BLaER1 treated with 17β-estradiol and CSF1 and Interleukin-3, amounts not matched to agents 10 nM and 100 nM (cell line): ENCODE measurements at regions not wholly inside any gene's neighbourhood (a gene's known extent, or its start where the extent isn't known, plus 50 kb on each side); places are given as distances from the start of the nearest gene placed in this dataset.
A peak's percentile ranks its signal among the peaks of the same experiment; 100 is the strongest.

ENCODE experiments used
- H3K27ac ChIP-seq, 11 experiments: shearing (Covaris generic); formaldehyde crosslinking; 2 replicates each; pipeline ENCODE4 v1.8.1; 2022
- H3K27me3 ChIP-seq, 11 experiments: shearing (Covaris generic); formaldehyde crosslinking; 2 replicates each; pipeline ENCODE4 v1.8.1; 2022
- H3K36me3 ChIP-seq, 11 experiments: shearing (Covaris generic); formaldehyde crosslinking; 2 replicates each; pipeline ENCODE4 v1.8.1; 2022
- H3K4me1 ChIP-seq, 10 experiments: shearing (Covaris generic); formaldehyde crosslinking; 2 replicates each; pipeline ENCODE4 v1.8.1; 2022
- H3K4me2 ChIP-seq, 11 experiments: shearing (Covaris generic); formaldehyde crosslinking; 2 replicates each; pipeline ENCODE4 v1.8.1; 2022
- H3K4me3 ChIP-seq, 10 experiments: shearing (Covaris generic); formaldehyde crosslinking; 2 replicates each; pipeline ENCODE4 v1.8.1; 2022
- H3K9ac ChIP-seq, 11 experiments: shearing (Covaris generic); formaldehyde crosslinking; 2 replicates each; pipeline ENCODE4 v1.8.1; 2022
- H3K9me3 ChIP-seq, 11 experiments: shearing (Covaris generic); formaldehyde crosslinking; replicated peaks in 1 of 11; 2 replicates each; pipeline ENCODE4 v1.8.1; 2022
- H4K20me1 ChIP-seq, 11 experiments: shearing (Covaris generic); formaldehyde crosslinking; 2 replicates each; pipeline ENCODE4 v1.8.1; 2022
- Cebpa-rat ChIP-seq, 11 experiments: shearing (Covaris generic); IDR thresholded peaks; 2 replicates each; pipeline ENCODE4 v1.8.1; 2022

DNA sequence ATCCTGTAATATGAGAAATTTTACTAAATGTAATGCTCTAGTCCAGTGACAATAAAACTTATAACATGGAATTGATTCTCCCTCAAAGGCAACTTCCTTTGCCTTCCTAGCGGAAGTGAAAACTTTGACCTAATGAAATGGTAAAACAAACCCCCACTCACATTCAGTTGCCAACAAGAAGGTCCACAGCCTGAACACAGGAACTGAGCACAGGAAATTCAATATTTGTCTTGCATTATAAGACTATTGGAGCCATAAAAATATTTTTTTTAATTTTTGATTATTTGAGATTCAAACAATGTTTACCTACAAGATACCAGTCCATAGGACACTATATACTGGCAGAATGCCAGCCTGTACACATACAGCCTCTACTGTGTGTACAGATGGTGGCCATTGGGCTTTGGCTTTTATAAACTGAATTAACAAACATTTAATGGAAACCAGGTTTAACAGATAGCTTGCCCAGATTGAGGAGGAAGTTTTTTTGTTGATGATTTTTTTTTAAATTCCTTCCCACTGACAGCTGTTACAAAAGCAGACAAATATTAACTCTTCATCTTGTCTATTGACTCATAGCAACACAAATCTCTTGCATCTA, 481.5 kb upstream of the JAG1 start:
- no peaks in the 10 kb centered on the region for H3K36me3 ChIP-seq
- H3K27ac ChIP-seq, result no peak overlapping the region
- no peak for TF ChIP-seq Cebpa-rat (IDR thresholded peaks at IDR 0.05)
- no peak overlapping the region for H3K4me3 ChIP-seq
- H3K4me2 ChIP-seq, result no peak overlapping the region
- H3K4me1 ChIP-seq, result peaks cover 0 to 14% (median 0%) of the 10 kb centered on the region in 10 experiments; a peak in 4 of 20 replicates
- H4K20me1 ChIP-seq, result no peaks in the 10 kb centered on the region
- no peaks in the 10 kb centered on the region for H3K27me3 ChIP-seq
- no peaks in the 10 kb centered on the region for H3K9me3 ChIP-seq
- H3K9ac ChIP-seq, result no peak overlapping the region

DNA sequence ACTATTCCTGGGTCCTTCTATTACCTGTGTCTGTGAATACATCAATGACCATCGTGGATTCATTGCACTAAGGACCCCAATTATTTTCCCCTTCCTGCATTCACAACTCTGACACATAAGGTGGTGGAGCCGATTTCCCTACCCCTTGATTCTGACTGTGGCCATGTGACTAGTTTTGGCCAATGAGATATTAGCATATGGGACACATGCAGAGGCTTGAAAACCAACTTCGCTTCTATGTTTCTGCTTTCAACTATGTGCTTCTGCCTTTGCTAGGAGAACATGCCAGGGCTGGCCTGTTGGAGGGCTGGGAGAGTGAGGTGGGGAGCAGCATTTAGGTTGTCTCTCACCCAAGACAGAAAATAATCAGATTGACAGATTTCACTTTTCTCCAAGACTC, 483.1 kb upstream of the JAG1 start:
- no peaks in the 10 kb centered on the region for H3K9me3 ChIP-seq
- no peaks in the 10 kb centered on the region for H3K36me3 ChIP-seq
- H3K9ac ChIP-seq, result no peak overlapping the region
- H3K4me2 ChIP-seq, result no peak overlapping the region
- H3K4me3 ChIP-seq, result no peak overlapping the region
- H4K20me1 ChIP-seq, result no peaks in the 10 kb centered on the region
- H3K4me1 ChIP-seq, result peaks cover 0 to 15% (median 0%) of the 10 kb centered on the region in 10 experiments; a peak in 4 of 20 replicates
- no peak for TF ChIP-seq Cebpa-rat (IDR thresholded peaks at IDR 0.05)
- H3K27me3 ChIP-seq, result no peaks in the 10 kb centered on the region
- H3K27ac ChIP-seq, result no peak overlapping the region

DNA sequence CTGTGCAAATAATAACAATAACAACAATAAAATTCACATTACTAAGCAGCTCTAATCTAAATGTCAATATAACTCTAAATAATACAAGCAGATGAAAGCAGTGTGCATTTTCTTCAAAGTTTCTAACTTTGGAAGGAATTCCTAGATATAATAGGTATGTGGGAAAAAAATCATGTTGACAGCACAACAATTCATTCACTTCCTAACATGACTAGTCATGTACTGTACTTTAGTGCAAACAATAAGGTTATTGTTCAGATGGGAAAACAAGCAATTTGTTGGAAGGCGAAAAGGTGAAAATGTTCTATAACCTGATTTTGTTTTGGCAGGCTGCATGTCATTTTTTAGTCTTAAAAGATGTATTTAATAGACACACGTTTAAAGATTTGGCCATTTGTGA, 484.3 kb upstream of the JAG1 start:
- H3K9ac ChIP-seq, result no peak overlapping the region
- H3K27ac ChIP-seq, result no peak overlapping the region
- H3K9me3 ChIP-seq, result no peaks in the 10 kb centered on the region
- H3K36me3 ChIP-seq, result no peaks in the 10 kb centered on the region
- H4K20me1 ChIP-seq, result no peaks in the 10 kb centered on the region
- TF ChIP-seq Cebpa-rat (IDR thresholded peaks at IDR 0.05), result no peak
- no peak overlapping the region for H3K4me3 ChIP-seq
- no peak overlapping the region for H3K4me2 ChIP-seq
- H3K27me3 ChIP-seq, result no peaks in the 10 kb centered on the region
- H3K4me1 ChIP-seq, result peaks cover 0 to 15% (median 0%) of the 10 kb centered on the region in 10 experiments; a peak in 4 of 20 replicates

- Histone ChIP-seq H3K36me3 (no peaks in the 10 kb centered on the region), H3K4me1 (peaks cover 0 to 15% (median 0%) of the 10 kb centered on the region in 10 experiments; a peak in 4 of 20 replicates), H3K4me3 (no peak overlapping the region), H3K27ac (no peak overlapping the region), H3K4me2 (no peak overlapping the region), H3K9ac (no peak overlapping the region), H3K9me3 (no peaks in the 10 kb centered on the region), H4K20me1 (no peaks in the 10 kb centered on the region), H3K27me3 (no peaks in the 10 kb centered on the region)
- no peak for TF ChIP-seq Cebpa-rat (IDR thresholded peaks at IDR 0.05)
Observed at GRCh38 chr20:11158589-11158988, 484.8 kb upstream of the JAG1 start.

DNA sequence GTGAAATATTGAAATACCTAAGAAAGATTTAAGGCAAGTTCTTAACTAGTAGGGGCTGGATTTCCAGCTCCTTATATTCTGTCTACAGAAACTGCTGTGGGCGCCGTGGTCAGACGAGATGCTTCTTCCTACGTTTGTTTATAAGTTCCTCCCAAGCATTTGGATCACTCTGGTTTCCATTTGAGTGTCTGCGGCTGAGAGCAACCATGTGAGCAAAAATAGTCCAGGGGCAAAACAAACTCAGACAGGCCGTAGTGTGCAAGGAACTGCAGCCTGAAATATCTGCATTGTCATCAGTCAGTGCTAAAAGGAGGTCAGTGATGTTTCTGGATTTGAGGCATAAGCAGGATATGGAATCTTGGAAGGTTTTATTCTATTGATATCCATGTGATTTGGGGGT, 485.9 kb upstream of the JAG1 start:
- peak overlapping the region in 3 of 11 experiments; percentile 23 to 74 (median 39); a peak in 5 of 22 replicates for H3K4me2 ChIP-seq
- peaks cover 0 to 15% (median 0%) of the 10 kb centered on the region in 10 experiments; a peak in 4 of 20 replicates for H3K4me1 ChIP-seq
- H3K9ac ChIP-seq, result no peak overlapping the region
- H4K20me1 ChIP-seq, result no peaks in the 10 kb centered on the region
- H3K36me3 ChIP-seq, result no peaks in the 10 kb centered on the region
- H3K27me3 ChIP-seq, result no peaks in the 10 kb centered on the region
- no peak overlapping the region for H3K4me3 ChIP-seq
- no peaks in the 10 kb centered on the region for H3K9me3 ChIP-seq
- no peak overlapping the region for H3K27ac ChIP-seq
- TF ChIP-seq Cebpa-rat (IDR thresholded peaks at IDR 0.05), result no peak

- peaks cover 0 to 15% (median 0%) of the 10 kb centered on the region in 10 experiments; a peak in 4 of 20 replicates for H3K4me1 ChIP-seq
- H3K36me3 ChIP-seq, result no peaks in the 10 kb centered on the region
- no peak overlapping the region for H3K4me2 ChIP-seq
- no peaks in the 10 kb centered on the region for H3K9me3 ChIP-seq
- no peak overlapping the region for H3K4me3 ChIP-seq
- no peaks in the 10 kb centered on the region for H4K20me1 ChIP-seq
- no peaks in the 10 kb centered on the region for H3K27me3 ChIP-seq
- TF ChIP-seq Cebpa-rat (IDR thresholded peaks at IDR 0.05), result no peak
- no peak overlapping the region for H3K27ac ChIP-seq
- no peak overlapping the region for H3K9ac ChIP-seq
Observed at GRCh38 chr20:11162026-11162775, 488.4 kb upstream of the JAG1 start.

- no peak overlapping the region for H3K4me3 ChIP-seq
- H3K9me3 ChIP-seq, result no peaks in the 10 kb centered on the region
- H3K9ac ChIP-seq, result no peak overlapping the region
- no peaks in the 10 kb centered on the region for H3K36me3 ChIP-seq
- peaks cover 0 to 12% (median 0%) of the 10 kb centered on the region in 10 experiments; a peak in 3 of 20 replicates for H3K4me1 ChIP-seq
- no peaks in the 10 kb centered on the region for H3K27me3 ChIP-seq
- H4K20me1 ChIP-seq, result no peaks in the 10 kb centered on the region
- H3K4me2 ChIP-seq, result no peak overlapping the region
- no peak for TF ChIP-seq Cebpa-rat (IDR thresholded peaks at IDR 0.05)
- H3K27ac ChIP-seq, result no peak overlapping the region
Observed at GRCh38 chr20:11165789-11166188, 492.0 kb upstream of the JAG1 start.

DNA sequence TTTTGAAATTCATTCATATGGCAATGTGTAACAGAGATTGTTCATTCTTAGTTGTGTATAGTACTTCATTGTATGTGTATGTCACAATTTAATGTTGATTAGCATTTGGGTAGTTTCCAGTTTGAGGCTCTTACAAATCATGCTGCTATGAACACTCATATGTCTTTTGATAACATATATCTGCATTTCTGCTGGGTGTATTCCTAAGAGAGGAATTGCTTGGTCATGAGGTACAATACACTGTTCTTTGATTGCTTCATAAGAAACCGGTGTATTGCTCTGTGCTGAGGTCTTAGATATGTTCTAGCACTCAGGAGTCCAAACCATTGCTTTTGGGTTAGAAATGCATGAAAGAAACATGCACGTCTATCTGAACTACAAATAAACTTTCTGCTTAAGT, 492.9 kb upstream of the JAG1 start:
- H3K9me3 ChIP-seq, result no peaks in the 10 kb centered on the region

GRCh38 chr20:11168026-11168425, 494.2 kb upstream of the JAG1 start:
- no peaks in the 10 kb centered on the region for H3K9me3 ChIP-seq
- no peak overlapping the region for H3K4me3 ChIP-seq
- no peaks in the 10 kb centered on the region for H4K20me1 ChIP-seq
- no peak for TF ChIP-seq Cebpa-rat (IDR thresholded peaks at IDR 0.05)
- H3K9ac ChIP-seq, result no peak overlapping the region
- H3K36me3 ChIP-seq, result no peaks in the 10 kb centered on the region
- no peak overlapping the region for H3K4me2 ChIP-seq
- peaks cover 0 to 12% (median 0%) of the 10 kb centered on the region in 10 experiments; a peak in 3 of 20 replicates for H3K4me1 ChIP-seq
- no peak overlapping the region for H3K27ac ChIP-seq
- H3K27me3 ChIP-seq, result no peaks in the 10 kb centered on the region

More for the DNA sequence above, 492.9 kb upstream of the JAG1 start:
- no peaks in the 10 kb centered on the region for H4K20me1 ChIP-seq
- H3K9ac ChIP-seq, result no peak overlapping the region
- peaks cover 0 to 12% (median 0%) of the 10 kb centered on the region in 10 experiments; a peak in 3 of 20 replicates for H3K4me1 ChIP-seq
- H3K4me3 ChIP-seq, result no peak overlapping the region
- H3K4me2 ChIP-seq, result no peak overlapping the region
- H3K36me3 ChIP-seq, result no peaks in the 10 kb centered on the region
- no peak for TF ChIP-seq Cebpa-rat (IDR thresholded peaks at IDR 0.05)
- no peaks in the 10 kb centered on the region for H3K27me3 ChIP-seq
- H3K27ac ChIP-seq, result no peak overlapping the region
